Astrocyte (in vitro differentiated cells and primary cell): ENCODE measurements at regions not wholly inside any gene's neighbourhood (a gene's known extent, or its start where the extent isn't known, plus 50 kb on each side); places are given as distances from the start of the nearest gene placed in this dataset.

Experiments used
- DNase-seq: peaks from one replicate; pipeline ENCODE4 v3.0.0-alpha.2; 2010; ENCODE audit warnings: low read depth
- FAIRE-seq: peaks from 2 replicates; lab custom pipeline; 2011; peaks lifted over from hg19 to GRCh38; lab: Jason Lieb, UNC
- H2AFZ ChIP-seq: 2 replicates; pipeline ENCODE4 v1.6.0; 2012; ENCODE audit warnings: low read depth, low read length, inconsistent platforms
- H3K27ac ChIP-seq: 2 replicates; pipeline ENCODE4 v1.5.1; 2011; ENCODE audit warnings: low read depth, low read length, inconsistent platforms
- H3K27me3 ChIP-seq: 2 replicates; pipeline ENCODE4 v1.6.0; 2011; ENCODE audit warnings: low read length, inconsistent platforms; ENCODE audit not compliant: insufficient read depth
- H3K36me3 ChIP-seq: 2 replicates; pipeline ENCODE4 v1.5.1; 2011; ENCODE audit warnings: low read length, inconsistent platforms; ENCODE audit not compliant: insufficient read depth
- H3K4me1 ChIP-seq: 2 replicates; pipeline ENCODE4 v1.5.1; 2011; ENCODE audit warnings: low read length, inconsistent platforms; ENCODE audit not compliant: insufficient read depth
- H3K4me2 ChIP-seq: 2 replicates; pipeline ENCODE4 v1.6.0; 2012; ENCODE audit warnings: low read length, inconsistent platforms
- H3K4me3 ChIP-seq: 2 replicates; pipeline ENCODE4 v1.5.1; 2011; ENCODE audit warnings: low read depth, mild to moderate bottlenecking, low read length, inconsistent platforms; ENCODE audit not compliant: insufficient read depth
- H3K79me2 ChIP-seq: 2 replicates; pipeline ENCODE4 v1.6.0; 2012; ENCODE audit warnings: mild to moderate bottlenecking, low read length, inconsistent platforms; ENCODE audit not compliant: insufficient read depth
- H3K9ac ChIP-seq: 2 replicates; pipeline ENCODE4 v1.6.0; 2012; ENCODE audit warnings: mild to moderate bottlenecking, low read length, inconsistent platforms
- H3K9me3 ChIP-seq: 2 replicates; pipeline ENCODE4 v1.5.1; 2012; ENCODE audit warnings: low read depth, mild to moderate bottlenecking, low read length, inconsistent platforms; ENCODE audit not compliant: insufficient read depth
- H4K20me1 ChIP-seq: 2 replicates; pipeline ENCODE4 v1.6.0; 2012; ENCODE audit warnings: low read length, inconsistent platforms; ENCODE audit not compliant: insufficient read depth
- H3K27ac Mint-ChIP-seq: one replicate; pipeline ENCODE4 v1.8.0; 2021; ENCODE audit warnings: mild to moderate bottlenecking, mixed read lengths; ENCODE audit not compliant: unreplicated experiment
- H3K27me3 Mint-ChIP-seq: one replicate; pipeline ENCODE4 v1.8.0; 2021; ENCODE audit warnings: low read depth, mixed read lengths; ENCODE audit not compliant: unreplicated experiment
- H3K36me3 Mint-ChIP-seq: one replicate; pipeline ENCODE4 v1.8.0; 2021; ENCODE audit warnings: low read depth, mixed read lengths; ENCODE audit not compliant: unreplicated experiment
- H3K4me1 Mint-ChIP-seq: one replicate; pipeline ENCODE4 v1.8.0; 2021; ENCODE audit warnings: low read depth, mixed read lengths; ENCODE audit not compliant: unreplicated experiment
- H3K4me3 Mint-ChIP-seq: one replicate; pipeline ENCODE4 v1.8.0; 2021; ENCODE audit warnings: mild to moderate bottlenecking, moderate library complexity, mixed read lengths; ENCODE audit not compliant: unreplicated experiment
- H3K9me3 Mint-ChIP-seq: one replicate; pipeline ENCODE4 v1.8.0; 2021; ENCODE audit warnings: mild to moderate bottlenecking, mixed read lengths; ENCODE audit not compliant: unreplicated experiment
- EZH2 ChIP-seq: IDR thresholded peaks from 2 replicates; pipeline ENCODE4 v1.6.1; 2012; ENCODE audit warnings: mild to moderate bottlenecking, low read length, inconsistent platforms; ENCODE audit not compliant: insufficient read depth
- TF ChIP-seq, protein P1 (sequence below): IDR thresholded peaks from 2 replicates; pipeline ENCODE4 v1.5.1; 2011; ENCODE audit warnings: low read depth, mild to moderate bottlenecking, inconsistent platforms, low read length, moderate library complexity; ENCODE audit not compliant: insufficient read depth

GRCh38 chrX:107574054-107574683 lies 54.1 kb upstream of the PRPS1 start:
- Mint-ChIP-seq H3K36me3 (peaks cover 2% of the 10 kb centered on the region), H3K27ac (peak overlapping the region; percentile 98), H3K27me3 (no peaks in the 10 kb centered on the region), H3K9me3 (peaks cover 3% of the 10 kb centered on the region), H3K4me3 (peak overlapping the region; percentile 47), H3K4me1 (peaks cover 19% of the 10 kb centered on the region)
- no peaks in the 10 kb centered on the region for H4K20me1 ChIP-seq
- DNase-seq (peak; percentile 66), FAIRE-seq (peak; percentile 98)
- H3K36me3 ChIP-seq = no peaks in the 10 kb centered on the region
- peak overlapping the region; percentile 83 for H3K27ac ChIP-seq
- H3K9ac ChIP-seq = peak overlapping the region; percentile 51
- TF ChIP-seq EZH2 = no peak
- TF ChIP-seq, protein P1, sequence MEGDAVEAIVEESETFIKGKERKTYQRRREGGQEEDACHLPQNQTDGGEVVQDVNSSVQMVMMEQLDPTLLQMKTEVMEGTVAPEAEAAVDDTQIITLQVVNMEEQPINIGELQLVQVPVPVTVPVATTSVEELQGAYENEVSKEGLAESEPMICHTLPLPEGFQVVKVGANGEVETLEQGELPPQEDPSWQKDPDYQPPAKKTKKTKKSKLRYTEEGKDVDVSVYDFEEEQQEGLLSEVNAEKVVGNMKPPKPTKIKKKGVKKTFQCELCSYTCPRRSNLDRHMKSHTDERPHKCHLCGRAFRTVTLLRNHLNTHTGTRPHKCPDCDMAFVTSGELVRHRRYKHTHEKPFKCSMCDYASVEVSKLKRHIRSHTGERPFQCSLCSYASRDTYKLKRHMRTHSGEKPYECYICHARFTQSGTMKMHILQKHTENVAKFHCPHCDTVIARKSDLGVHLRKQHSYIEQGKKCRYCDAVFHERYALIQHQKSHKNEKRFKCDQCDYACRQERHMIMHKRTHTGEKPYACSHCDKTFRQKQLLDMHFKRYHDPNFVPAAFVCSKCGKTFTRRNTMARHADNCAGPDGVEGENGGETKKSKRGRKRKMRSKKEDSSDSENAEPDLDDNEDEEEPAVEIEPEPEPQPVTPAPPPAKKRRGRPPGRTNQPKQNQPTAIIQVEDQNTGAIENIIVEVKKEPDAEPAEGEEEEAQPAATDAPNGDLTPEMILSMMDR = no peak
- H2AFZ ChIP-seq = no peak overlapping the region
- H3K4me3 ChIP-seq = no peak overlapping the region
- H3K27me3 ChIP-seq = no peaks in the 10 kb centered on the region
- peaks cover 31% of the 10 kb centered on the region for H3K4me1 ChIP-seq
- peaks cover 2% of the 10 kb centered on the region for H3K9me3 ChIP-seq
- peak overlapping the region; percentile 42 for H3K4me2 ChIP-seq
- H3K79me2 ChIP-seq = no peaks in the 10 kb centered on the region

DNA sequence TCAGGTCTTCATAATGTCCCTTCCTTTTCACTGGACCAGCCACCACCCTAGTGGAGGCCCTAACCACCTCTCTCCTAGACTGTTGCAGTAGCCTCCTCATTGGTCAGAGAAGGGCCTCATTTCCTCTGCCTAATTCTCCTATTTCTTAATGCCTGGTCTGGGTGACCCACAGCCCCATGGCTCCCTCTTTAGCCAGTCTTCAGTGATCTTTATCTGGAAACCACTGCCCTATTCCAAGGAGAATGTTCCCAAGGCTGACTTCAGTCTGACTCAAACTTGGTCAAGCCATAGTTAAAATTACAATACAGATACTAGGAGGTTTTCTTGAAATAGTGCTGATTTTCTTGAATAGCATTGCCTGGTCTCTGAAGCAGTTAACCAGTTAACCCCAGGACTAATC lies 53.6 kb upstream of the PRPS1 start:
- Mint-ChIP-seq H3K4me3 (no peak overlapping the region), H3K27me3 (no peaks in the 10 kb centered on the region), H3K9me3 (peaks cover 3% of the 10 kb centered on the region), H3K27ac (peak overlapping the region; percentile 98), H3K4me1 (peaks cover 19% of the 10 kb centered on the region), H3K36me3 (peaks cover 2% of the 10 kb centered on the region)
- no peak overlapping the region for H3K4me3 ChIP-seq
- H3K4me1 ChIP-seq = peaks cover 31% of the 10 kb centered on the region
- TF ChIP-seq, protein P1 = no peak
- TF ChIP-seq EZH2 = no peak
- no peaks in the 10 kb centered on the region for H4K20me1 ChIP-seq
- peak overlapping the region; percentile 42 for H3K4me2 ChIP-seq
- no peak overlapping the region for H2AFZ ChIP-seq
- H3K9ac ChIP-seq = peak overlapping the region; percentile 51
- FAIRE-seq (no peak), DNase-seq (peak; percentile 62)
- H3K36me3 ChIP-seq = no peaks in the 10 kb centered on the region
- H3K27ac ChIP-seq = peak overlapping the region; percentile 83
- no peaks in the 10 kb centered on the region for H3K27me3 ChIP-seq
- peaks cover 2% of the 10 kb centered on the region for H3K9me3 ChIP-seq
- H3K79me2 ChIP-seq = no peaks in the 10 kb centered on the region

DNA sequence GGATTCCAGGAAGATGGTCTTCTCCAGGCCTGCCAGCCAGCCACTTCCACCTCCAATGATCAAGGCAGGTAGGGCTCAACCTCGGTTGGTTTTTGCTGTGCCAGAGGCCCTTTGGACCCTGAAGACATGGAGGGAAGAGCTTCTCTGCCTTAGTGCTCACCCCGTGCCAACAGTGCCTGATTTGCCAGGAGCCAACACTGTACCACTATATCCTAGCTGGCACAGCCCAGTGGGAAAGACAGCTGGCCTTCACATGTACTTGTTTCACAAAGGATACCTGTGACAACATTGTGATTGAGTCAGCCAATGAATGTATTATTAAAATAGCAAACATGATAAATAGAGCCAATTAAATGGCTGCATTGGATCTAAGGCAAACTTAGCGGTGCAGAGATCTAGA lies 51.9 kb upstream of the PRPS1 start:
- DNase-seq (no peak), FAIRE-seq (no peak)
- H2AFZ ChIP-seq = no peak overlapping the region
- no peak overlapping the region for H3K27ac ChIP-seq
- Mint-ChIP-seq H3K9me3 (peaks cover 3% of the 10 kb centered on the region), H3K36me3 (peaks cover 2% of the 10 kb centered on the region), H3K27me3 (no peaks in the 10 kb centered on the region), H3K4me3 (no peak overlapping the region), H3K4me1 (peaks cover 11% of the 10 kb centered on the region), H3K27ac (no peak overlapping the region)
- peaks cover 21% of the 10 kb centered on the region for H3K4me1 ChIP-seq
- H3K4me2 ChIP-seq = no peak overlapping the region
- no peaks in the 10 kb centered on the region for H3K79me2 ChIP-seq
- peaks cover 2% of the 10 kb centered on the region for H3K9me3 ChIP-seq
- H4K20me1 ChIP-seq = no peaks in the 10 kb centered on the region
- TF ChIP-seq, protein P1 = no peak
- no peak for TF ChIP-seq EZH2
- H3K4me3 ChIP-seq = no peak overlapping the region
- no peaks in the 10 kb centered on the region for H3K36me3 ChIP-seq
- no peaks in the 10 kb centered on the region for H3K27me3 ChIP-seq
- no peak overlapping the region for H3K9ac ChIP-seq
